Activated CD4-positive, alpha-beta T cell treated with anti-CD3 and anti-CD28 coated beads, Interleukin-2, amount 50 U/mL, for 48 hours (primary cell): ENCODE measurements at regions not wholly inside any gene's neighbourhood (a gene's known extent, or its start where the extent isn't known, plus 50 kb on each side); places are given as distances from the start of the nearest gene placed in this dataset.

Experiments used
- DNase-seq, 2 experiments: peaks; one replicate each; pipeline ENCODE4 v3.0.0-alpha.2; 2020

- no peak for DNase-seq
Measured at GRCh38 chr13:42722883-42723539, 58.4 kb upstream of the FAM216B start.

DNA sequence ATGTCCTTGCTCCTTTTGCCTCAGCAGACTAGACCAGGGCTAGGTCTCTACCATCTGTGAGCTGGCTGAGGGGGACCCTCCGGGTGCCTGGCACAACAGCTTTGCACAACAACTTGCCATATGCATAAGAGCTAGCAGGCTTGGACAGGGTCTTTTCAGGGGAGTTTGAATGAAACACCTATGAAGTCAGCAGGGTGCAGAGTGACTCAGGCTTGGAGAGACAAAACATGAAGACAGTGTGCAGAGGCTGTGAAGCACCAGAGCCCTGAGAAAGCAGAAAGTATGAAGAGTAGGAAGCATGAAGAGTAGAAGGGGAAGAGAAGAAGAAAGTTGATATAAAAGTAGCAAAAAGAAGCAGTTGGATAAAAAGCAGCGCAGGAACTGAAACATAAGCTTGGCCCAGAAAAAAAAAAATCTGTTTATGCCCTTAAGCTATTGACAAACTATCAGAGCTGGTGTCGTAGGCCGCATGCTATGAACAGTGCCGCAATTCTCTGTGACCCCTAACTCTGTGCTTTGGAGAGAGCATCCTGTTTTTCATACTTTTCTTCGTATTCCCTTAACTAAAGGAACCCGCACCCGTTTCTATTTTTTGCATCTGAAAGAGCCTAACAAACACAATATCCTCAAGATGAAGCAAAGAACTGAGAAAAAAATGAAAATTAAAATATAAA is 52.7 kb upstream of the FAM216B start:
- DNase-seq, result no peak

- DNase-seq, result no peak
Measured at GRCh38 chr13:42729857-42730402, 51.5 kb upstream of the FAM216B start.
